Activated CD4-positive, alpha-beta T cell treated with anti-CD3 and anti-CD28 coated beads, Interleukin-10, Interleukin-2, amounts not matched to agents 100 ng/mL and 50 ng/mL, durations not matched to agents 16 hours and 8 hours (primary cell): ENCODE measurements at regions not wholly inside any gene's neighbourhood (a gene's known extent, or its start where the extent isn't known, plus 50 kb on each side); places are given as distances from the start of the nearest gene placed in this dataset.

Experiments used
- DNase-seq: peaks from one replicate; pipeline ENCODE4 v3.0.0-alpha.2; 2020

DNA sequence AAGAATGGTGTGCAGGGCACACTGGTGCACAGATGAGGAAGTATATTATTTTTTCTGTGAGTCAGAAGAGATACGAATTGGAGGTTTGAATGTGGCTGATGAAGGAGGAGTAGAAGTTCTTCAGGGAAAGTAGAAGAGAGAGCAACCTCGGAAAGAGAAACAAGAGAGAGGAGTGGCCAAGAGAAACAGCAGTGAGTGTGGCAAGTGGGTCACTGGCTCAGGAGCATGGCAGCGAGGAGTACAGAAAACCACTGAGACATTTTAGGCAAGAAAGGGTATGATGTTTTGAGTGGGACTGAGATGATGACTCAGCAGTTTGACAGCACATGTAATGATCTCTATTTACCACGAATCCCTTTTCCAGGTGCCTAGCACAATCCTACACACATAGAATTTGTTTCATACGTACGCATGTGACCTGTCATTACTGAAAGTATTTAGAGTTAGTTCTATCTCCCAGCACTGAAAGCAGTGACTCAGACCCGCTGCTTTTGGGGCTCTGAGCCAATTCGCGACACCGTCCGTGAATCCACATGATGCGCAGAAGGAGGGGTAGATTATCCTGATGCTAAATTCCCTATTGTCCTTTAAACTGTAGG lies 915.4 kb downstream of the DCDC2C start:
- DNase-seq, result no peak

- no peak for DNase-seq
Measured at GRCh38 chr2:4628998-4629501, 925.7 kb downstream of the DCDC2C start.

DNA sequence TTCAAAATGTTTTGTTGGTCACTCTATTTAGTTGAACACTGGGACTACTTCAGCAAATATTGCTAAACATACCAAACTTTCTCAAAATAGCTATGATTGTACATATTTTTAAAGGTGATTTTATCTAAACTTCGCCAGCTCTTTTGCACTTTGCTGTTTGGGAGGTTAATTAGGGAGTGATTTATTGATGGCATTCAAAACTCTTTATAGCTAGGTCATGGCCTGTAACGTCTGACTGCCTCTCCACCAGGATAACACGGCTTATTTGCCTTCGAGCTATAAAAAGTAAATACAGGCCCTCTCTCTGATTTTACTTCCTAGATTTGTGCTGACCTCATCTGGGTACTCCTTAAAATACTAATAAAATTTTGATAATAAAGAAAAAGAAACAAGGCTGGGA lies 931.9 kb downstream of the DCDC2C start:
- DNase-seq, result no peak

DNA sequence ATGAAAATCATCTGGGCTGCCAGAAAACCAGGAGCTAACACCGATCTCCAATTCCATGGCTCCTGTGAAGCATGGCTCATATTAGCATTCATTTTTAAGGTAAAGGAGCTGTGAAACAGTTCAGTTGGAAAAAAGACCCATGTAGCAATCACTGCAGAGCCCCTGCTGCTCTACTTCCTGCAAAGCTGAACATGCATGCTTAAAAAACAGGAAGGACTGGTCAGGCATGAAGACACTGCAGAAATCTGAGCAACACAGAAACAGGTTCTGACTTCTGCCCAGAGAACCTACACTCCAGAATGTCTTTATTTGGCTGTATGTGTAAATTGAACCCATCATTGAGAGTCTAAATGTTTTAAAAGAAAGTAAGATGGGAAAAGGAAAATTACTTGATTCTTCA lies 950.6 kb downstream of the DCDC2C start:
- no peak for DNase-seq

DNA sequence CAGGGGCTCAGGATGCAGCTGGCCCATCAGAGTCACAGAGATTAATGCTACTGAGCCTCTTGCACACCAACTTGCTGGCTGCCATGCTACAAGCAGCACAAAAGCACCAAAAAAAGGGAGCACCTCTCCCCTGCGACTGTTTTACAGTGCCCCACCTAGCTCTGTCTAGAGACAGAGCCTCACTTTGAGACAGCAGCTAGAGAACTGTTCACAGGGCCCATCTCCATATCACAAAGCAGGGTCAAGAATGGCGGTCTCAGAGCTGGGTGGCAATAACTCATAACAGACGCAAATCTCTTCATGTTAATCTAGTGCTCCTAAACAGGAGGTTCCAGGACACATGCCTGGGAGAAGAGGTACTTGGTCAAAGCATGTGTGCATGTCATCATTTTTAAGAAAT lies 953.0 kb downstream of the DCDC2C start:
- DNase-seq, result no peak

DNA sequence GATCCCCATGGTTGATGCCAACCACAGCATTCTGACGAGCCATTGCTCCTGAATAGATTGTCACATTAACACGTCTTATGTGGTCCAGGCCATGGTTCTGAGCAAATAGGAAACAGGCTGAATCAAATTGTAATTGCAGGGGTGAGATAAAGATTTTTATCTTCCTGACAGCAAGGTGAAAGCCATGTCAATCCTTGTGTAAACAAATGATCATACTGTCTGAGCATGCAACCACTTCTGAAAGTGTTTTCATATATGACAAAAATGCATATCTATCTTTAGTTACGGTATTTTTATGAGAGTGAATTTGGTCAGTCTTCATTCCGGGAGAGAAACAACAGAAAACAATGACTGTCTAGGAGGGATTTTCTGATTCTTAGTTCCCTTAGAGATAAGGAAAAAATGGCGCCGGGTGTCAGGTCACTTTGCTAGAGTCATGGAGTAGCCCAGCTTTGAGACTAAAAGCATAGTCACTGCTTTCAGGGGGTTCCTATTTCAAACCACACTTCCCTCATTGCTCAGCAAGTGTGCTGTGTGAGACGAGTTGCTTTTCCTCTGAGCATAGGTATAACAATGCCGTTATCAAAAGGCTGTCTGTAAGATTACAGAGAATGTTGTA lies 958.9 kb downstream of the DCDC2C start:
- DNase-seq, result no peak

DNA sequence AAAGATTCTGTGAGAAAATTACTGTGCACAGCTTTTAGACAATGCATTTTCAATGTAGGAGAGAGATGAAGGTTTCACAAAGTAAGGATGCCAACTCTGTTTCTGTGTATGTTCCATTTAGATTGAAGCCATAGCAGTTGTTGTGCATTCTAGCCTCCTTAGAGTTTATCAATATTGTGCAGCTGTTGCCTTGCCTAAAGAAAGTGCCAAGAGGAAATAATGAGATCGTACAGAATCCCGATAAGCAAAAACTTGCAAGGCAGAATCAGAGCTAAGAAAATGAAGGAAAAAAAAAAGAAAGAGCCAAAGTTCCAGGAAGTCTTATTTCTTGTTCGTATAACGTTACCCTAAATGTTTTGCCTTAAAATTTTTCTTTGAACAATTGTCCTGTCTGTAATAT lies 965.0 kb downstream of the DCDC2C start:
- no peak for DNase-seq

- DNase-seq, result no peak
Measured at GRCh38 chr2:4670331-4670730, 967.0 kb downstream of the DCDC2C start.

DNA sequence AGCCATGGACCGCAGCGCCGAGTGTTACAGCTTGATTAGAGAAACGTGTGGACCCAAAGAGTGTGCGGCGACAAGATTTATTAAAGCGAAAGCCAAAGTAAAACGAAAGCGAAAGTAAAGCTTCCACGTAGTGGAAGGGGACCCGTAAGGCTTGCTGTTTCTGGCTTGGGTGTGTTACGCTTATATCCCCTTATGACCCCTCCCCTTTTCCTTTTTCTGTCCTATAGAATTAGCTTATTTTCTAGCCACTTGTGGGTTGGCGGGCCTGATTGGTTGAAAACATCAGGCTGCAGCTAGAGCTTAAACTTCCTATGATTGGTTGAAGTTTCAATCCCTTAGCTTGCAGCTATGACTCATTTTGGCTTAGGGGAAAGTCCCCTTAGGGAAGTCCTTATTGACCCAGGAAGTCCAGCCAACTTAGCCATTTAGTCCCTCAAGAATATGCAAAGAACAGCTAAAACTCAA lies 969.7 kb downstream of the DCDC2C start:
- peak; percentile 1 for DNase-seq

DNA sequence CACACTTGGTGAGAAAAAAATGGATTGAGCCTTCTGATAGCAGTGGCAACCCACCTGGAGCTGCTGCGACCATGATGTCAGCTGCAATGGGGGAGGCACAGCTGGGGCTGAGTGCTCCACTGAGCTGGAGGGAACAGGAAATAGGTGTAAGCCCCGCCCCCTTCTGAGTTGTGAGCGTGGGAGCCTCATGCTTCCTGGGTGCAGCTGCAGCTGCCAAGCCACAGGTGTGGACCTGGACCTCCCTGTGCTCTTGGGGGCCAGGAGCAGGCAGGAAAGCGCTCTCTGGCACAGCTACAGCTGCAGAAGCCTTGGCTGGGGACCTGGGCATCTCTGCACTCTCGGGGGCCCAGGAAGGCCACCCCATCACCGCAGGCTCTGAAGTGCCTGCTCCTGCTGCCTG lies 970.6 kb downstream of the DCDC2C start:
- peak; percentile 3 for DNase-seq

DNA sequence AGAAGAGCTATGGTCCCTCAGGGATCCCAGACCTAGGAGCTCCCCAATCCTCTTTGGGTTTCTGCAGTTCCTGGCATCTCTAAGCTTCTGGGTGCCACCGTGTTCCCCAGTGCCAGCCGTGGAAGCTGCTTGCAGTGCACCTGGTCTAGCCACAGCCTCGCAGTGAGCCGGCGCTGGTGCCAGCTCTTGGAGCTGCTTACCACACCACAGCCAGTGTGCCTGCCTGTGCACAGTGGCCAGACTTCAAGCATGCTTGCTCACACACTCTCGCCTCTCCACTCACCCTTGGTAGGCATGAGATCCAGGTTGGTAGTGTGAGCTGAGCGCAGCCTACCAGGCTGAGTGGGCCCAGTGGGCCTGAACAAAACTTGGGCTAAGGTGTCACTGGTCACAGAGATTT lies 971.9 kb downstream of the DCDC2C start:
- no peak for DNase-seq

GRCh38 chr2:4678927-4679326 lies 975.6 kb downstream of the DCDC2C start:
- DNase-seq, result no peak

DNA sequence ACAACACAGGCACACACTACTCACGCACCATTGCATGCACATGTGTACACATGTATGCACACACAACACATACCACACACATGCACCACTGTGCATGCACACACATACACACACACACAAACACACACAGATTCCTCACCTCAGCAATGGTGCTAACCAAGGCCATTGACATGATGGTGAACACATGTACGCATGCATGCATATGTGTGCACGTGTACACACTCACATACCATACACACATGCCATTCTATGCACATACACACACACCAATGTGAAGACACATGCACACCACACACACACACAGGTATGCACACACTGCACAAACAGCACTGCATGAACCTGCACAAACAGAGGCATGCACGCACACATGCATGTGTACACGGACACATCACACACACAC lies 976.0 kb downstream of the DCDC2C start:
- DNase-seq, result no peak

DNA sequence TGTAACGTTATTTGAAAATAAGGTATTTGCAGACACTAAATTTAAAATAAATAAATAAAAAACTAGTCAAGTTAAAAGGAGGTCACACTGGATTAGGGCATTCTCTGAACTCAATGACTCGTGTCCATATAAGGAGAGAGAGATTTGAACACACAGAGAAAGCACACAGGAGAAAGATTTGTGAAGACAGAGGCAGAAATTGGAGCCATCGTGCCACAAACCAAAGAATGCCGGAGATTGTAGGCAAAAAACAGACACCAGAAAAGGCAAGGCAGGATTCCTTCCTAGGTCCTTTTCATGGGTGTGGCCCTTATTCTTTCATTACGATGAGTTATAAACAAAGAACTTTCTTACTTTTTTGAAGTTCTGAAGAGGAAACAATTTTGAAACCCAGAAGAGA lies 981.5 kb downstream of the DCDC2C start:
- no peak for DNase-seq

DNA sequence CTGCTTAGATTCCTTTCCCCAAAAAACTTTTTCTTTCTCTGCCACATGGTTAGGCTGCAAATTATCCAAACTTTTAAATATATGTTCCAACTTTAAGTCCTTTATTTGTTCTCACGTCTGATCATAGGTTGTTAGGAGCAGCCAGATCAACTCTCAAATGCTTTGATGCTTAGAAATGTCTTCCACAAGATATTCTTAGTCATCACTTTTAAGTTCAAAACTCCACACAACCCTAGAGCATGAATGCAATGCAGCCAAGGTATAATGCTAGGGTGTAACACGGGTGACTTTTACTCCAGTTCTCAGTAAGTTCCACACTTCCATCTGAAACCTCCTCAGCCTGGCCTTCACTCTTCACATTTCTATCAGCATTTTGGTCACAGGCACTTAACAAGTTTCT lies 987.5 kb downstream of the DCDC2C start:
- DNase-seq, result no peak

DNA sequence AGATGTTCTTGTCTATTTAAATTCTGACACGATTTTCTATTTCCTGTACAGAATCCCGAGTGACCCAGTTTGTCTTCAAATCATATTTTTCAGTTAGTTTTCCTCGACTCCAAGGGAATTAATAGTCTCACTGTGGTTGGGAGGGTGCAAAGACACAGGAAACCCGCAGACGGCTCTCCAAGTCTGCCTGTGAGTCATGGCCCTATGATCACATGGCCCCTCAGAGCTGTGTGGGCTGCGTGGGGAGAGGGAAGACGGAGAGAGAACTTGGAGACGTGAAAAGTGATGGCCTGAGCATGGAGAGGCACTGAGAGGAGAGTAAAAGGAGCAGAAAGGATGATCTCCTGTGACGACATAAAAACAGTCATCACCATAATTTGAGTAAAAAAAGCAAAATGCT lies 989.9 kb downstream of the DCDC2C start:
- no peak for DNase-seq

DNA sequence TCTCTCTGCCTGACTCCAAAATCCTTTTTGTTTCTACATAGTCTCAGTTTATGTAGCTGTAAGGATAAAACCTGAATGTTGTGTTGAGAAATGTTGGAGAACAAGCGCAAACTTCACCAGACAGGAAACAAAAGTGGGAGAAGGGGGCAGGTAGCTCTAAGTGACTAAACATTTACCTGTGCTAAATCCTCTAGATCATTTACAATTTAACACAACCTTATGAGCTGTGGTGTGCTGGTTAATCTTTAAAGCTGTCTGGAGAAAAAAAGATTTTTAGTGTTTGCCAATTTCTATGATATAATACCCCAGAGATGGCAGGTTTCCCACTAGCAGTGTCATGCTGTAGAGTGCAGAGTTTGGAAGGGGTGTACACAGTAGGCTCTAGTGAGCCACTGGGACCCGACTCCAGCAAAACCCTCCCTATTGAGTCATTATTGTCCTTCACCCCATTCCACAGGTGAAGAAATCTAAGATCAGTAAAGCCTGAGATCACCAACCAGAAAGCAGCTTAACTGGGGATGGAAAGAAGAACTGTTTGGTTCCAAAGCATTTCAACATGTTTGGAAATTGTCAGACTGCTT lies 992.0 kb downstream of the DCDC2C start:
- no peak for DNase-seq

GRCh38 chr2:4715065-4715464 lies 977.1 kb upstream of the SOX11 start:
- DNase-seq, result no peak

- no peak for DNase-seq
Measured at GRCh38 chr2:4718777-4719176, 973.4 kb upstream of the SOX11 start.

DNA sequence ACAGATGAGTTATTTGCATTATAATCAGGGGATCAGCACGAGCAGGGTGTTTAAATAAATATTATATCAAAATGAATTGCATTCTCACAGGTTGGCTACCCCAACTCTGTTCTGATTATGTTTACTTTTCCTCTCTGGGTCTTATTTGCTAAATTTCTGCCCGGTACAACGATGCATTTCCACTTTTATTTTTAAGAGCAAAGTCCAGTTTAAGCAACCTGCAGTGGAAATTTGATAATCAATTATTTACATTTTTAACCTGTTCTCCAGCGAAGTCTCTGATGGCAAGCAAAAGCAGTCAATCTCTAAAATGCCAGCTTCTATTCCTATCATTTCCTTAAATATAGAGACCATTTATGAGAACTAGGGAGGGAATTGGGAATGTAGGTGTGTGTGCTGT lies 966.6 kb upstream of the SOX11 start:
- DNase-seq, result no peak

- DNase-seq, result no peak
Measured at GRCh38 chr2:4732560-4732959, 959.6 kb upstream of the SOX11 start.

DNA sequence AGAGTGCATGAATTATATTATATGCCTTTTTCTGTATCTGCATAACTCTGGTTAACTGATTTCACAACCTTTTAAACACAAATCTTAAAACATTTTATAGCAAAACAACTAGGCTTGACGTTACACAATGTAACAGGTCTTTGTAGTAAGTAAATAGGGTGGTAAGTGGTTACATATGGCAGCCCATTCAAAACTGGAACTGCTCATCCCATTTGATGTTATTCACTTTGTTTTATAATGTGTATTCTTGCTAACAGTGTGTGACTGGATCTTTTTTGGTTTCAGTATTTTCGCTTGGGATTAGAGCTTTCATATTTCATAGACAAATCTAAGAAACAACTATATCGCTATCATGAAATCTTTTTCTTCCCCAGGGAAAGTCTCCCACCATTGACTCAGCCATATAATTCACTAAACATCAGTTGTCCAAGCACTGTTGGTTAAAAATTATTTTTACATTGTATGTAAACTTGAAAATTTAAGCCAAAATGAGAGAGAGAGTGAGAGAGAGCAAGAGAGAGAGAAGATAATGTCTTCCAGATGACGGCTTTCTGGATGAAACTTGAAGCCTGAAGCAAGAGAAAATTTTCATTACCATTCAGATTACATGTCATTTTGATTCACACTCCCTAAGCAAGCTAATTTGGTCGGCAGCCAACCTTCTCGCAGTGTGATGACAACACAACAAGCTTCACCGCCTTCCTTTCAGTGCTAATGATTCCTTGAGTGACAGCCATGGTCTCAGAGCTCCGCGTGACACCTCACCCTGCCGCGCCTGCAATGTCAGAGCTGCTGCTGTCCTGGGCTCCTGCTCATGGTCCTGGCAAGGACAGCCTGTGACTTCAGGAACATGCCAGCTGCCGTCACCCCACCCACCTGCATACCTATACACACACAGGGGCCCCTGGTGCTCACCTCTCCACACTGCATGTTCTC lies 946.9 kb upstream of the SOX11 start:
- DNase-seq, result no peak

DNA sequence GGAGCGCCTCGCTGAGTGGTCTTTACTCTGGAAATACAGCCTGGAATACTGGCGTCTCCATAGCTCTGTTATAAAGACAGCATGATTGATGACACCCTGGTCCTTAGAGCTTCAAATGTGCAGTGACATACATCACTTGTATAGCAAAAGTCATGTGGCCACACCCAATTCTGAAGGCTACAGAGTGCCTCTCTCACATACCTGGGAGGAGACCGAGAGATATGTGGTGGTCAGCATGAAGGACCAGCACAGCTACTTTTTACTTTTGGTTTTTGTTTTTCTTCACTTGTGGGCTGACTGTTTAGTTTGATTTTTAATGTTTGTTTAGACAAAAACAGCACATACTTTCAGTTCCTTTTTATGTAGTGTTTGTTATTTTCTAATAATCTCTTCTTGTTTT lies 938.5 kb upstream of the SOX11 start:
- DNase-seq, result no peak
